WI38 (cell line): ENCODE measurements at regions not wholly inside any gene's neighbourhood (a gene's known extent, or its start where the extent isn't known, plus 50 kb on each side); places are given as distances from the start of the nearest gene placed in this dataset.

Experiments used
- H3K4me3 ChIP-seq: 2 replicates; pipeline ENCODE4 v1.5.1; 2011; ENCODE audit warnings: low read depth, mild to moderate bottlenecking, control low read depth, low read length
- CTCF ChIP-seq: IDR thresholded peaks from 2 replicates; pipeline ENCODE4 v1.5.1; 2012; ENCODE audit warnings: low read depth, mild to moderate bottlenecking, control low read depth, low read length

GRCh38 chr10:64265961-64266360 is 744.8 kb downstream of the REEP3 start:
- no peak overlapping the region for H3K4me3 ChIP-seq
- no peak for TF ChIP-seq CTCF

- no peak for TF ChIP-seq CTCF
- H3K4me3 ChIP-seq: no peak overlapping the region
Observed at GRCh38 chr10:64271508-64271907, 750.3 kb downstream of the REEP3 start.

- no peak for TF ChIP-seq CTCF
- H3K4me3 ChIP-seq: no peak overlapping the region
Observed at GRCh38 chr10:64271983-64272382, 750.8 kb downstream of the REEP3 start.

- no peak for TF ChIP-seq CTCF
- no peak overlapping the region for H3K4me3 ChIP-seq
Observed at GRCh38 chr10:64275001-64275400, 753.8 kb downstream of the REEP3 start.

GRCh38 chr10:64275774-64276173 is 754.6 kb downstream of the REEP3 start:
- no peak for TF ChIP-seq CTCF
- H3K4me3 ChIP-seq: no peak overlapping the region

GRCh38 chr10:64277536-64277935 is 756.3 kb downstream of the REEP3 start:
- TF ChIP-seq CTCF: no peak
- H3K4me3 ChIP-seq: no peak overlapping the region

- no peak for TF ChIP-seq CTCF
- H3K4me3 ChIP-seq: no peak overlapping the region
Observed at GRCh38 chr10:64283621-64284020, 762.4 kb downstream of the REEP3 start.
